Osteocyte (in vitro differentiated cells): ENCODE measurements at regions not wholly inside any gene's neighbourhood (a gene's known extent, or its start where the extent isn't known, plus 50 kb on each side); places are given as distances from the start of the nearest gene placed in this dataset.

Experiments used
- DNase-seq: peaks from one replicate; pipeline ENCODE4 v3.0.0; 2021; ENCODE audit warnings: mixed read lengths; ENCODE audit not compliant: unreplicated experiment; ENCODE audit errors: extremely low spot score
- H3K27ac Mint-ChIP-seq: one replicate; pipeline ENCODE4 v1.8.0; 2021; ENCODE audit warnings: mild to moderate bottlenecking, mixed read lengths; ENCODE audit not compliant: unreplicated experiment
- H3K27me3 Mint-ChIP-seq: one replicate; pipeline ENCODE4 v1.8.0; 2021; ENCODE audit warnings: mixed read lengths; ENCODE audit not compliant: unreplicated experiment
- H3K36me3 Mint-ChIP-seq: one replicate; pipeline ENCODE4 v1.8.0; 2021; ENCODE audit warnings: mixed read lengths; ENCODE audit not compliant: unreplicated experiment
- H3K4me1 Mint-ChIP-seq: one replicate; pipeline ENCODE4 v1.8.0; 2021; ENCODE audit warnings: mixed read lengths; ENCODE audit not compliant: unreplicated experiment
- H3K4me3 Mint-ChIP-seq: one replicate; pipeline ENCODE4 v1.8.0; 2021; ENCODE audit warnings: mild to moderate bottlenecking, moderate library complexity, mixed read lengths; ENCODE audit not compliant: unreplicated experiment
- H3K9me3 Mint-ChIP-seq: one replicate; pipeline ENCODE4 v1.8.0; 2021; ENCODE audit warnings: mixed read lengths; ENCODE audit not compliant: unreplicated experiment
- TF ChIP-seq, protein P1 (sequence below): fragments of 200-600 bp; sonication (generic); IDR thresholded peaks from 2 replicates; pipeline ENCODE4 v1.5.0; 2021; ENCODE audit warnings: antibody characterized with exemption, mild to moderate bottlenecking, moderate library complexity

DNA sequence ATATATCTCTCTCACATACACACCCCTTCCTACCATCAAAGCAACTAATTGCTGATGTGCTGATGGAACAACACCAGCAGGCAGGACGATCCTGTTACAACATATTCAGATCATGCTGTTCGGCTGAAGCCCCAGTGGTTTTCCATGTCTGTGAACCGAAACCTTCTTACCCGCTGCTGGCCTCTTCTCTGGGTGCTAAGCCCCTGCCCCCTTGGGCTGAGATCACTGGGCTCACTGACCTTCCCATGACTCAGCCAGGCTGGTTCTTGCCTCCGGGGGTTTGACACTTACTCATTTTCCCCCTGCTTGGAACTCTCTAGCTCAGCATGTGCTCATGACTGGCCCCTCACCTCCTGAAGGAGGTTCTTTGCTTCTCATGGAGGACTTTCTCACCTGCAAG, 122.0 kb upstream of the RGMA start:
- Mint-ChIP-seq H3K27me3 (no peaks in the 10 kb centered on the region), H3K36me3 (no peaks in the 10 kb centered on the region), H3K27ac (no peak overlapping the region)

DNA sequence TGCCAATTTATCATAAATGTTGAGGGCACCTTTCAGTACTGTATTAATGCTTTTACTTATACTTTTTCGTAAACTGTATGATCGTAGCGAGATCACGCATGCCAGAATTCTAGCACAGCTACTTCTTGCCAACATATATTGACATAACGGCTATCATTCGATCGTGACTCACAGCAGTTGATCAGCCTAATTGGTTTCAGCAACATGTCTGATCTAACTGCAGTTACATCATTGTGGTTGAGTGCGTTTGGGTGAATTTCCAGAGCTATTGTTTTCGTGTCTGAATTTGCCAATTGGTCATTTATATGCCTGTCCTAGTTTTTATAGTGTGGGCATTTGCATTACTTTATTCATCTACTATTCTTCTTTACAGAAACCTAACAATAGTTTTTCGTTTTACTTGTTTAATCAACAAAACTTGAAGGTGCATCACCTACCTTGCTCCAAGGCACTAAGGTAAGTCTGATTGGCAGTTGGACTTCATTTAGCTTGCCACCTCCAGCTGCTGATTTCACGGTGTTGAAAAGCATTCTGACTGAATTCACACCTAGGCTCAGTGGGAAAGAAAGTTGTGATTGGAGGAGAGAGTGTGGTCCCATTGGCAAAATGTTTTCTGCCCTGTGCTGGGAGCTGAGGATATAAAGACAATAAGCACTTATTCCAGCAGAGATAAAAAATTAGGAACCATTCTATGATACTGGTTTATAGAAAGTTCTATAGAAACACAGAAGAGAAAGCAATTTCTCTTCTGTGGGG, 120.9 kb upstream of the RGMA start:
- Mint-ChIP-seq H3K4me3 (no peak overlapping the region), H3K9me3 (no peaks in the 10 kb centered on the region), H3K4me1 (no peaks in the 10 kb centered on the region), H3K27me3 (peaks cover 2% of the 10 kb centered on the region), H3K36me3 (no peaks in the 10 kb centered on the region), H3K27ac (no peak overlapping the region)
- DNase-seq, result no peak
- TF ChIP-seq, protein P1, sequence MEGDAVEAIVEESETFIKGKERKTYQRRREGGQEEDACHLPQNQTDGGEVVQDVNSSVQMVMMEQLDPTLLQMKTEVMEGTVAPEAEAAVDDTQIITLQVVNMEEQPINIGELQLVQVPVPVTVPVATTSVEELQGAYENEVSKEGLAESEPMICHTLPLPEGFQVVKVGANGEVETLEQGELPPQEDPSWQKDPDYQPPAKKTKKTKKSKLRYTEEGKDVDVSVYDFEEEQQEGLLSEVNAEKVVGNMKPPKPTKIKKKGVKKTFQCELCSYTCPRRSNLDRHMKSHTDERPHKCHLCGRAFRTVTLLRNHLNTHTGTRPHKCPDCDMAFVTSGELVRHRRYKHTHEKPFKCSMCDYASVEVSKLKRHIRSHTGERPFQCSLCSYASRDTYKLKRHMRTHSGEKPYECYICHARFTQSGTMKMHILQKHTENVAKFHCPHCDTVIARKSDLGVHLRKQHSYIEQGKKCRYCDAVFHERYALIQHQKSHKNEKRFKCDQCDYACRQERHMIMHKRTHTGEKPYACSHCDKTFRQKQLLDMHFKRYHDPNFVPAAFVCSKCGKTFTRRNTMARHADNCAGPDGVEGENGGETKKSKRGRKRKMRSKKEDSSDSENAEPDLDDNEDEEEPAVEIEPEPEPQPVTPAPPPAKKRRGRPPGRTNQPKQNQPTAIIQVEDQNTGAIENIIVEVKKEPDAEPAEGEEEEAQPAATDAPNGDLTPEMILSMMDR, result no peak

More for the DNA sequence above, 122.0 kb upstream of the RGMA start:
- no peak for DNase-seq
- Mint-ChIP-seq H3K9me3 (no peaks in the 10 kb centered on the region), H3K4me3 (no peak overlapping the region), H3K4me1 (no peaks in the 10 kb centered on the region)
- TF ChIP-seq, protein P1, result no peak

DNA sequence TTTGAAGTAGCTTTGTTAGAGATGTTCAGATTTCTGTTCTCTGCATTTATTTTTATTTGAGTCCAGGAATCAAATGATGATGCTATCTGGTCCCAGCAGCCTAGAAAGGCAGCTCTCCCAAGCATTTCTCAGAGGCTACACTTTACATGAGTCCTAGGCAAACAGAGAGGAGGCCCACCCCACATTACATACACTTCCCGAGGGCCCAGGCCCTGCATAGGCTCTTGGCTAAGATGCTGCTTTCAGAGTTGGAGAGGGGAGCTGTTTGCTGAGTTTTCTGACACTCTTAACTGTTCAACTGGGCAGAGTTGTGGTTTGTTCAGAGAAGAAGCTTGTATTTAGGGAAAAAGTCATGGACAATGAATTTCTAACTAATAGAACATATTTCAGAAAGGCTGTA, 117.9 kb upstream of the RGMA start:
- no peak overlapping the region for H3K27ac Mint-ChIP-seq
- no peaks in the 10 kb centered on the region for H3K9me3 Mint-ChIP-seq
- no peak overlapping the region for H3K4me3 Mint-ChIP-seq
- no peaks in the 10 kb centered on the region for H3K4me1 Mint-ChIP-seq
- DNase-seq, result no peak
- H3K27me3 Mint-ChIP-seq, result peaks cover 2% of the 10 kb centered on the region
- H3K36me3 Mint-ChIP-seq, result no peaks in the 10 kb centered on the region
- TF ChIP-seq, protein P1, result no peak

DNA sequence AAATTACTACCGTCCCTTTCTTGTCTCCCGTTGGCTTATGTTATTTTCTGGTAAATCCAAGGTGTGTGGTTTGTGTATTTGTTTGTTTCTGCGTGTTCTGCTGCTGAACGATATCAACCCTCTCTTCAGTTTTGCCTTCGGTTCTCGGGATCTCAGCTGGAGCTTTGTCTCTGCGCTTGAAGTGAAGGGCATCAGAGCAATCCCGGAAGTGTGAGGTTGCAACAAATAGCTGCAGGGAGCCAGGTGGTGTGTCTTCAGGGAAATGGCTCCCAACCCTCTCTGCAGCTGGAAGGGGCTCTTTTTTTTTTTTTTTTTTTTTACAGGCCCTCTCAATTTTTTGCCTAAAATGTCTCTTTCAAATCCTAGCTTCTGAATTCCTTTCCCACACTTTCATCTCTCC, 116.4 kb upstream of the RGMA start:
- H3K27me3 Mint-ChIP-seq, result peaks cover 7% of the 10 kb centered on the region
- H3K36me3 Mint-ChIP-seq, result no peaks in the 10 kb centered on the region
- no peak for DNase-seq
- no peak overlapping the region for H3K4me3 Mint-ChIP-seq
- H3K27ac Mint-ChIP-seq, result no peak overlapping the region
- no peaks in the 10 kb centered on the region for H3K9me3 Mint-ChIP-seq
- no peaks in the 10 kb centered on the region for H3K4me1 Mint-ChIP-seq
- TF ChIP-seq, protein P1, result no peak

DNA sequence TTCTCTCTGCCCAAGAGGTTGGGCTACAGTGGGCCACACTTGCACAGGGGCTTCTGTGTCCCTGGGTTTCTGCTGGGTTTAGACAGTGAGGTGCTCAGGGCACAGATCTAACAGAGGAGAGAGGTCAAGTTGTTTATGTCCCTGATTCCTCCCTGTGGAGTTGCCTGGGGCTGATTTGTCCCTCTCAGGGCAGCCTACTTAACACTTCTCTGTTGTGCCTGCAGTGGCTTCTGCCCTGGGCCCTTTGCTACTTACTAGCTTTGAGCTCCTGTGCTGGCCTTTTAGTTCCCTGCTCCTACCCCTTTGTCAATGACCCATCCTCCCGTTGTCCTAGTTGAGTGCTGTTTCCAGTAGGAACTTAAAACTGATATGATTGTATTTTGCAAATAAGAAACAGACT, 114.0 kb upstream of the RGMA start:
- Mint-ChIP-seq H3K27ac (no peak overlapping the region), H3K27me3 (peaks cover 11% of the 10 kb centered on the region), H3K9me3 (peaks cover 7% of the 10 kb centered on the region), H3K4me3 (no peak overlapping the region), H3K4me1 (no peaks in the 10 kb centered on the region), H3K36me3 (no peaks in the 10 kb centered on the region)
- no peak for DNase-seq
- TF ChIP-seq, protein P1, result no peak
